ENCODE measurements at regions not wholly inside any gene's neighbourhood (a gene's known extent, or its start where the extent isn't known, plus 50 kb on each side); places are given as distances from the start of the nearest gene placed in this dataset.

DNA sequence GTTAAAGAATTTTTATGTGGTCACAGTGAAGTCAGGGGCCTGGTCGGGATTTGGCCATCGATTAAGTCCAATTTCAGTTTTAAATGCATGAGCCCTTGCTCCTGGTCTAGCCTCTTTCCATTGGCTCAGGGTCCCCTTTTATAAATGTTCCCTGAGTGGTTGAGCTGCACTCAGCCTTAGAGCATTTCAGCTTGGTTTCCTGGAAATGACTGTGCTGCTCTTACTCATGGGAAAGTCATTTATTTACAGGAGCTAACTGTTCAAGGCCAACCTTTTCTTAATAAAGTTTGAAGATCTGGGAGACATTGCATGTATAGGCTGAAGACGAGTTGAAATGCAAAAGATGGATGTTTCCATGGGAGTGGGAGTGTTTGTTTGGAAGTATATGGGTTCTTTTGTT lies 98.8 kb upstream of the CLNK start:
- Histone ChIP-seq H3K9me3 (ENCODE audit: control insufficient read depth, insufficient read depth, low read length) (no peaks in the 10 kb centered on the region), H2BK15ac (ENCODE audit: low read depth, low read length) (peak overlapping the region; percentile 73; the same call in 2 of the 3 replicates), H3K23ac (ENCODE audit: low read depth, low read length) (no peak overlapping the region), H3K4me3 (ENCODE audit: insufficient read depth, low read depth, low read length) (no peak overlapping the region), H3K56ac (ENCODE audit: extremely low read depth, insufficient read depth, low read length) (peak overlapping the region; percentile 38; the same call in 1 of the 2 replicates), H3K79me1 (ENCODE audit: low read depth in 1 of 2, low read length in 2 of 2) (no peaks in the 10 kb centered on the region), H3K14ac (replicated peaks; ENCODE audit: low read depth, low read length) (peak overlapping the region; percentile 16; the same call in 1 of the 2 replicates), H3K4me2 (ENCODE audit: low read depth, low read length) (peak overlapping the region; percentile 68), H2BK120ac (ENCODE audit: low read depth, low read length) (peak overlapping the region; percentile 70), H4K20me1 (ENCODE audit: insufficient read depth, low read length) (no peaks in the 10 kb centered on the region), H4K91ac (ENCODE audit: insufficient read depth, low read depth, low read length) (peak overlapping the region; percentile 63; the same call in 1 of the 2 replicates), H3K18ac (ENCODE audit: low read depth, low read length) (peak overlapping the region; percentile 93), H2AK5ac (ENCODE audit: low read depth, low read length) (no peak overlapping the region), H3K4ac (ENCODE audit: low read depth, low read length) (peak overlapping the region; percentile 47), H3K9ac (ENCODE audit: low read depth, low read length) (peak overlapping the region; percentile 25; the same call in 1 of the 2 replicates), H2AFZ (replicated peaks; ENCODE audit: low read length, poor library complexity) (peak overlapping the region; percentile 61), H4K5ac (ENCODE audit: low read depth, low read length) (peak overlapping the region; percentile 95; the same call in 1 of the 2 replicates), H2BK20ac (ENCODE audit: low read depth, low read length) (peak overlapping the region; percentile 73), H3K36me3 (ENCODE audit: control insufficient read depth, insufficient read depth, low read length) (no peaks in the 10 kb centered on the region), H2AK9ac (replicated peaks; ENCODE audit: low read depth, low read length, poor library complexity) (no peak overlapping the region), H3K4me1 (ENCODE audit: control insufficient read depth, insufficient read depth, low read length) (peaks cover 8% of the 10 kb centered on the region), H3K27me3 (ENCODE audit: control insufficient read depth, insufficient read depth, low read length) (no peaks in the 10 kb centered on the region), H3K9me1 (ENCODE audit: insufficient read depth, low read length) (no peaks in the 10 kb centered on the region), H4K8ac (ENCODE audit: low read depth in 2 of 2, low read length in 2 of 2) (peak overlapping the region; percentile 59 to 85), H2BK5ac (ENCODE audit: low read depth, low read length, poor library complexity, severe bottlenecking) (peak overlapping the region; percentile 75), H3K27ac (ENCODE audit: insufficient read depth, low read length) (peak overlapping the region; percentile 83)
- dilution Hi-C loops (cut with HindIII; ENCODE audit: low sequenced_read_pairs, unreplicated experiment) (no loop called here), intact Hi-C loops (cut with micrococcal nuclease) (no loop called here), in situ Hi-C loops (cut with MboI; ENCODE audit: low sequenced_read_pairs) (no loop called here)
- DNase-seq (peak; percentile 86), ATAC-seq (ENCODE audit: low read depth) (peak; percentile 93)
- no peak for TF ChIP-seq MAFK (IDR thresholded peaks at IDR 0.05; ENCODE audit: low read depth, low read length)
- no peak for TF ChIP-seq POLR2A (IDR thresholded peaks at IDR 0.05; ENCODE audit: low read depth, low read length)
- TF ChIP-seq RAD21 (IDR thresholded peaks at IDR 0.05; ENCODE audit: low read length), result no peak
- no peak for TF ChIP-seq SMC3 (IDR thresholded peaks at IDR 0.05; ENCODE audit: low read depth, low read length)
- TF ChIP-seq FOS (IDR thresholded peaks at IDR 0.05; ENCODE audit: low read depth, low read length), result no peak; the same call in 1 of the 2 replicates
- TF ChIP-seq, protein P1, sequence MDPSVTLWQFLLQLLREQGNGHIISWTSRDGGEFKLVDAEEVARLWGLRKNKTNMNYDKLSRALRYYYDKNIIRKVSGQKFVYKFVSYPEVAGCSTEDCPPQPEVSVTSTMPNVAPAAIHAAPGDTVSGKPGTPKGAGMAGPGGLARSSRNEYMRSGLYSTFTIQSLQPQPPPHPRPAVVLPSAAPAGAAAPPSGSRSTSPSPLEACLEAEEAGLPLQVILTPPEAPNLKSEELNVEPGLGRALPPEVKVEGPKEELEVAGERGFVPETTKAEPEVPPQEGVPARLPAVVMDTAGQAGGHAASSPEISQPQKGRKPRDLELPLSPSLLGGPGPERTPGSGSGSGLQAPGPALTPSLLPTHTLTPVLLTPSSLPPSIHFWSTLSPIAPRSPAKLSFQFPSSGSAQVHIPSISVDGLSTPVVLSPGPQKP (IDR thresholded peaks at IDR 0.05; ENCODE audit: borderline replicate concordance, low read depth, low read length), result no peak
- no peak for TF ChIP-seq NFE2L2 (IDR thresholded peaks at IDR 0.05; ENCODE audit: low read depth, low read length)
- no peak for TF ChIP-seq RFX5 (IDR thresholded peaks at IDR 0.05; ENCODE audit: low read depth, low read length)
- TF ChIP-seq MAZ (IDR thresholded peaks at IDR 0.05; ENCODE audit: borderline replicate concordance, low read depth, low read length), result no peak
- no peak for TF ChIP-seq BHLHE40 (IDR thresholded peaks at IDR 0.05; ENCODE audit: low read depth, low read length)
- TF ChIP-seq, protein P2, sequence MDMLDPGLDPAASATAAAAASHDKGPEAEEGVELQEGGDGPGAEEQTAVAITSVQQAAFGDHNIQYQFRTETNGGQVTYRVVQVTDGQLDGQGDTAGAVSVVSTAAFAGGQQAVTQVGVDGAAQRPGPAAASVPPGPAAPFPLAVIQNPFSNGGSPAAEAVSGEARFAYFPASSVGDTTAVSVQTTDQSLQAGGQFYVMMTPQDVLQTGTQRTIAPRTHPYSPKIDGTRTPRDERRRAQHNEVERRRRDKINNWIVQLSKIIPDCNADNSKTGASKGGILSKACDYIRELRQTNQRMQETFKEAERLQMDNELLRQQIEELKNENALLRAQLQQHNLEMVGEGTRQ (IDR thresholded peaks at IDR 0.05; ENCODE audit: low read depth, low read length), result no peak
- TF ChIP-seq MXI1 (IDR thresholded peaks at IDR 0.05; ENCODE audit: borderline replicate concordance, low read depth, low read length), result no peak
- TF ChIP-seq CHD1 (IDR thresholded peaks at IDR 0.05; ENCODE audit: low read depth, low read length), result no peak
- TF ChIP-seq, protein P3, sequence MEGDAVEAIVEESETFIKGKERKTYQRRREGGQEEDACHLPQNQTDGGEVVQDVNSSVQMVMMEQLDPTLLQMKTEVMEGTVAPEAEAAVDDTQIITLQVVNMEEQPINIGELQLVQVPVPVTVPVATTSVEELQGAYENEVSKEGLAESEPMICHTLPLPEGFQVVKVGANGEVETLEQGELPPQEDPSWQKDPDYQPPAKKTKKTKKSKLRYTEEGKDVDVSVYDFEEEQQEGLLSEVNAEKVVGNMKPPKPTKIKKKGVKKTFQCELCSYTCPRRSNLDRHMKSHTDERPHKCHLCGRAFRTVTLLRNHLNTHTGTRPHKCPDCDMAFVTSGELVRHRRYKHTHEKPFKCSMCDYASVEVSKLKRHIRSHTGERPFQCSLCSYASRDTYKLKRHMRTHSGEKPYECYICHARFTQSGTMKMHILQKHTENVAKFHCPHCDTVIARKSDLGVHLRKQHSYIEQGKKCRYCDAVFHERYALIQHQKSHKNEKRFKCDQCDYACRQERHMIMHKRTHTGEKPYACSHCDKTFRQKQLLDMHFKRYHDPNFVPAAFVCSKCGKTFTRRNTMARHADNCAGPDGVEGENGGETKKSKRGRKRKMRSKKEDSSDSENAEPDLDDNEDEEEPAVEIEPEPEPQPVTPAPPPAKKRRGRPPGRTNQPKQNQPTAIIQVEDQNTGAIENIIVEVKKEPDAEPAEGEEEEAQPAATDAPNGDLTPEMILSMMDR (conservative IDR thresholded peaks at IDR 0.05; ENCODE audit: low read depth, low read length), result no peak
- TF ChIP-seq CEBPB (IDR thresholded peaks at IDR 0.05; ENCODE audit: low read depth, low read length), result no peak
- BruUV-seq (replicated peaks), result no TSS peak
- WGBS, 2 experiments (ENCODE audit: extremely low coverage in 2 of 2, insufficient read length in 1 of 2), result 20% methylated on average over 2 of the region's 3 CpGs; no CpG with 5 or more reads in 1 of the 2 experiments
- ChIA-PET CTCF (interaction anchor here (0.8 to 1.1 kb wide), 3 partner anchors 12 to 285 kb away, joined by 3 read pairs; no protein-coding TSS in a partner anchor), POLR2A (ENCODE audit: unreplicated experiment) (no interaction called here)

All from IMR-90 (cell line).